Muscle of leg (tissue), 3 donors: ENCODE measurements at regions not wholly inside any gene's neighbourhood (a gene's known extent, or its start where the extent isn't known, plus 50 kb on each side); places are given as distances from the start of the nearest gene placed in this dataset.
"Not testable (repeated sequence)": the region's sequence is repeated elsewhere in the genome, so short reads cannot be mapped to it uniquely, and the experiment has no call there.

Source experiments
- DNase-seq: peaks from one replicate; pipeline ENCODE4 v3.0.0; 2013
- H3K27ac ChIP-seq: one replicate; pipeline ENCODE4 v1.5.1; 2013; ENCODE audit warnings: mild to moderate bottlenecking, low read length, control low read depth
- H3K27me3 ChIP-seq: one replicate; pipeline ENCODE4 v1.6.1; 2013; ENCODE audit warnings: low read length; ENCODE audit not compliant: control insufficient read depth, insufficient read depth
- H3K36me3 ChIP-seq: one replicate; pipeline ENCODE4 v1.6.1; 2013; ENCODE audit warnings: low read length; ENCODE audit not compliant: control insufficient read depth, insufficient read depth
- H3K4me1 ChIP-seq: one replicate; pipeline ENCODE4 v1.6.1; 2013; ENCODE audit warnings: low read length; ENCODE audit not compliant: control insufficient read depth, insufficient read depth
- H3K4me3 ChIP-seq: one replicate; pipeline ENCODE4 v1.5.1; 2013; ENCODE audit warnings: low read length, control low read depth
- H3K9me3 ChIP-seq: replicated peaks from 2 replicates; pipeline ENCODE4 v1.6.1; 2013; ENCODE audit warnings: low read depth, low read length; ENCODE audit not compliant: control insufficient read depth
- WGBS: methylation state at CpG from one replicate; pipeline ENCODE4 v1.1.5; 2013; ENCODE audit warnings: missing lambda C conversion rate; ENCODE audit not compliant: insufficient coverage; 5-methylcytosine and 5-hydroxymethylcytosine counted together

DNA sequence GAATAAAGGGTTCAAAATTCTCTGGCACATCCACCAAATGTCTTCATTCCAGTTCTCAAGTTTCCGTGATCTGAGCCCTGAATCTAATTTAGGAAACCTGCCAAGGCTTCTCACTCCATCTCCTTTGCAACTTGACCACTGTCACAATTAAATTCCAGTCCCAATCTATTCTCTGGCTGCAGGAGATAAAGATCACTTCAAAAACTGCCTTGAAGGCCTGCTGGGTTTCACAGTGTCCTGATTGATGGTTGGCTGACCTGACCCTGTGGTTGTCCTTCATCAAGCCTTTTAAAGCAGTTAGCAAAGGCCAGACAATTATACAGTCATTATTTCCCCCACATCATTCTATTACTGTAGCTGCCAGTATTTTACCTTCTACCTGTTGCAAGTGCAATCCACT lies 60.3 kb upstream of the DNAJC10 start:
- Histone ChIP-seq H3K4me1 (peaks cover 2% of the 10 kb centered on the region), H3K27ac (no peak overlapping the region), H3K36me3 (no peaks in the 10 kb centered on the region), H3K4me3 (no peak overlapping the region), H3K27me3 (no peaks in the 10 kb centered on the region), H3K9me3 (no peaks in the 10 kb centered on the region)
- peak; percentile 8 for DNase-seq
- WGBS: 33% methylated on average over 1 of the region's 1 CpG

DNA sequence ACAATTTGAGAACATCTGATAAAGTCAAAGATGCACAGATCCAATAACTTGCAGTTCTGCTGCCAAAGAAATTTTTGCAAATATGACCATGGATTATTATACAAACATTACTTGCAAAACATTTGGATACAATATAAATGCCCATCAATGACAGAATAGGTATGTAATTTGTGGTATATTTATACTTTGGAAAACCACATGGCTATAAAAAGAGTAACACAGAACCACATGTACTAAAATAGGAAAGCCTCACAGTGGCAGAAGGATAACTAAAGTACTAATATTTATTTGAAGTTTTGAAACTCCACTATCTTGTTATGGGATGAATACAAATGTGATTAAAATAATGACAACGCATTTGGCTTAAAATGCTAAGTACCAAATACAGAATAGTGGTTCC lies 51.8 kb upstream of the DNAJC10 start:
- no CpG with 5 or more reads among the region's 1 CpG for WGBS
- H3K27ac ChIP-seq: no peak overlapping the region
- no peaks in the 10 kb centered on the region for H3K36me3 ChIP-seq
- no peaks in the 10 kb centered on the region for H3K9me3 ChIP-seq
- no peaks in the 10 kb centered on the region for H3K4me1 ChIP-seq
- H3K4me3 ChIP-seq: no peak overlapping the region
- H3K27me3 ChIP-seq: no peaks in the 10 kb centered on the region
- no peak for DNase-seq

DNA sequence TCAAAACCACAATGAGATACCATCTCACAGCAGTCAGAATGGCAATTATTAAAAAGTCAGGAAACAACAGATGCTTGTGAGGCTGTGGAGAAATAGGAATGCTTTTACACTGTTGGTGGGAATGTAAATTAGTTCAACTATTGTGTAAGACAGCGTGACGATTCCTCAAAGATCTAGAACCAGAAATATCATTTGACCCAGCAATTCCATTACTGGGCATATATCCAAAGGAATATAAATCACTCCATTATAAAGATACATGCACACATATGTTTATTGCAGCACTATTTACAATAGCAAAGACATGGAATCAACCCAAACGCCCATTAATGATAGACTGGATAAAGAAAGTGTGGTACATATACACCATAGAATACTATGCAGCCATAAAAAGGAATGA lies 50.6 kb upstream of the DNAJC10 start:
- no CpG with 5 or more reads among the region's 3 CpGs for WGBS
- H3K27me3 ChIP-seq, H3K36me3 ChIP-seq, H3K27ac ChIP-seq, DNase-seq, H3K4me3 ChIP-seq, H3K9me3 ChIP-seq, H3K4me1 ChIP-seq: not testable (repeated sequence)
